ENCODE measurements at regions not wholly inside any gene's neighbourhood (a gene's known extent, or its start where the extent isn't known, plus 50 kb on each side); places are given as distances from the start of the nearest gene placed in this dataset.

- TF ChIP-seq, protein P1, sequence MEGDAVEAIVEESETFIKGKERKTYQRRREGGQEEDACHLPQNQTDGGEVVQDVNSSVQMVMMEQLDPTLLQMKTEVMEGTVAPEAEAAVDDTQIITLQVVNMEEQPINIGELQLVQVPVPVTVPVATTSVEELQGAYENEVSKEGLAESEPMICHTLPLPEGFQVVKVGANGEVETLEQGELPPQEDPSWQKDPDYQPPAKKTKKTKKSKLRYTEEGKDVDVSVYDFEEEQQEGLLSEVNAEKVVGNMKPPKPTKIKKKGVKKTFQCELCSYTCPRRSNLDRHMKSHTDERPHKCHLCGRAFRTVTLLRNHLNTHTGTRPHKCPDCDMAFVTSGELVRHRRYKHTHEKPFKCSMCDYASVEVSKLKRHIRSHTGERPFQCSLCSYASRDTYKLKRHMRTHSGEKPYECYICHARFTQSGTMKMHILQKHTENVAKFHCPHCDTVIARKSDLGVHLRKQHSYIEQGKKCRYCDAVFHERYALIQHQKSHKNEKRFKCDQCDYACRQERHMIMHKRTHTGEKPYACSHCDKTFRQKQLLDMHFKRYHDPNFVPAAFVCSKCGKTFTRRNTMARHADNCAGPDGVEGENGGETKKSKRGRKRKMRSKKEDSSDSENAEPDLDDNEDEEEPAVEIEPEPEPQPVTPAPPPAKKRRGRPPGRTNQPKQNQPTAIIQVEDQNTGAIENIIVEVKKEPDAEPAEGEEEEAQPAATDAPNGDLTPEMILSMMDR (IDR thresholded peaks at IDR 0.05) = no peak
- no peak for TF ChIP-seq POLR2A (IDR thresholded peaks at IDR 0.05)
Observed at GRCh38 chr9:3028535-3028934, 184.6 kb upstream of the PUM3 start.
